ENCODE measurements at regions not wholly inside any gene's neighbourhood (a gene's known extent, or its start where the extent isn't known, plus 50 kb on each side); places are given as distances from the start of the nearest gene placed in this dataset.

GRCh38 chr6:144778056-144778455, 492.9 kb downstream of the UTRN start:
- no peak overlapping the region for H3K27ac ChIP-seq (ENCODE audit: low read length)
- no peaks in the 10 kb centered on the region for H3K36me3 ChIP-seq (replicated peaks; ENCODE audit: insufficient read depth, low read length)
- H3K79me2 ChIP-seq (ENCODE audit: low read length): no peaks in the 10 kb centered on the region
- no peaks in the 10 kb centered on the region for H3K9me3 ChIP-seq (replicated peaks; ENCODE audit: insufficient read depth, low read length)
- DNase-seq: no peak
- no peaks in the 10 kb centered on the region for H4K20me1 ChIP-seq (ENCODE audit: insufficient read depth, low read length)
- H3K27me3 ChIP-seq (replicated peaks; ENCODE audit: insufficient read depth, low read length): no peaks in the 10 kb centered on the region
- H3K9me2 ChIP-seq (replicated peaks; ENCODE audit: insufficient read depth, low read length): no peaks in the 10 kb centered on the region
- H3K4me1 ChIP-seq (ENCODE audit: low read length): no peaks in the 10 kb centered on the region
- no peaks in the 10 kb centered on the region for H3F3A ChIP-seq (ENCODE audit: insufficient read depth, low read length)
- no peak overlapping the region for H2AFZ ChIP-seq (ENCODE audit: low read length)
- TF ChIP-seq, protein P1, sequence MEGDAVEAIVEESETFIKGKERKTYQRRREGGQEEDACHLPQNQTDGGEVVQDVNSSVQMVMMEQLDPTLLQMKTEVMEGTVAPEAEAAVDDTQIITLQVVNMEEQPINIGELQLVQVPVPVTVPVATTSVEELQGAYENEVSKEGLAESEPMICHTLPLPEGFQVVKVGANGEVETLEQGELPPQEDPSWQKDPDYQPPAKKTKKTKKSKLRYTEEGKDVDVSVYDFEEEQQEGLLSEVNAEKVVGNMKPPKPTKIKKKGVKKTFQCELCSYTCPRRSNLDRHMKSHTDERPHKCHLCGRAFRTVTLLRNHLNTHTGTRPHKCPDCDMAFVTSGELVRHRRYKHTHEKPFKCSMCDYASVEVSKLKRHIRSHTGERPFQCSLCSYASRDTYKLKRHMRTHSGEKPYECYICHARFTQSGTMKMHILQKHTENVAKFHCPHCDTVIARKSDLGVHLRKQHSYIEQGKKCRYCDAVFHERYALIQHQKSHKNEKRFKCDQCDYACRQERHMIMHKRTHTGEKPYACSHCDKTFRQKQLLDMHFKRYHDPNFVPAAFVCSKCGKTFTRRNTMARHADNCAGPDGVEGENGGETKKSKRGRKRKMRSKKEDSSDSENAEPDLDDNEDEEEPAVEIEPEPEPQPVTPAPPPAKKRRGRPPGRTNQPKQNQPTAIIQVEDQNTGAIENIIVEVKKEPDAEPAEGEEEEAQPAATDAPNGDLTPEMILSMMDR (IDR thresholded peaks at IDR 0.05; ENCODE audit: low read length): no peak
- TF ChIP-seq EZH2 (optimal IDR thresholded peaks at IDR 0.05; ENCODE audit: low read depth, low read length) (no peak), EZH2phosphoT487 (IDR thresholded peaks at IDR 0.05; ENCODE audit: low read length) (no peak)
- H3K4me3 ChIP-seq (ENCODE audit: low read length): no peak overlapping the region
- H3K4me2 ChIP-seq (ENCODE audit: low read depth, low read length): no peak overlapping the region
- H3K9ac ChIP-seq (ENCODE audit: low read length): no peak overlapping the region

- no peaks in the 10 kb centered on the region for H3K79me2 ChIP-seq (ENCODE audit: low read length)
- no peak overlapping the region for H3K4me3 ChIP-seq (ENCODE audit: low read length)
- H3K9me3 ChIP-seq (replicated peaks; ENCODE audit: insufficient read depth, low read length): no peaks in the 10 kb centered on the region
- H2AFZ ChIP-seq (ENCODE audit: low read length): no peak overlapping the region
- H3F3A ChIP-seq (ENCODE audit: insufficient read depth, low read length): no peaks in the 10 kb centered on the region
- H3K4me2 ChIP-seq (ENCODE audit: low read depth, low read length): no peak overlapping the region
- no peaks in the 10 kb centered on the region for H3K9me2 ChIP-seq (replicated peaks; ENCODE audit: insufficient read depth, low read length)
- H3K27me3 ChIP-seq (replicated peaks; ENCODE audit: insufficient read depth, low read length): no peaks in the 10 kb centered on the region
- TF ChIP-seq, protein P1 (IDR thresholded peaks at IDR 0.05; ENCODE audit: low read length): peak; percentile 21; the same call in 1 of the 2 replicates
- TF ChIP-seq EZH2 (optimal IDR thresholded peaks at IDR 0.05; ENCODE audit: low read depth, low read length) (no peak), EZH2phosphoT487 (IDR thresholded peaks at IDR 0.05; ENCODE audit: low read length) (no peak)
- no peaks in the 10 kb centered on the region for H3K36me3 ChIP-seq (replicated peaks; ENCODE audit: insufficient read depth, low read length)
- no peaks in the 10 kb centered on the region for H3K4me1 ChIP-seq (ENCODE audit: low read length)
- DNase-seq: peak; percentile 7
- H3K9ac ChIP-seq (ENCODE audit: low read length): no peak overlapping the region
- H3K27ac ChIP-seq (ENCODE audit: low read length): no peak overlapping the region
- no peaks in the 10 kb centered on the region for H4K20me1 ChIP-seq (ENCODE audit: insufficient read depth, low read length)
Observed at GRCh38 chr6:144778773-144779492, 493.8 kb downstream of the UTRN start.

DNA sequence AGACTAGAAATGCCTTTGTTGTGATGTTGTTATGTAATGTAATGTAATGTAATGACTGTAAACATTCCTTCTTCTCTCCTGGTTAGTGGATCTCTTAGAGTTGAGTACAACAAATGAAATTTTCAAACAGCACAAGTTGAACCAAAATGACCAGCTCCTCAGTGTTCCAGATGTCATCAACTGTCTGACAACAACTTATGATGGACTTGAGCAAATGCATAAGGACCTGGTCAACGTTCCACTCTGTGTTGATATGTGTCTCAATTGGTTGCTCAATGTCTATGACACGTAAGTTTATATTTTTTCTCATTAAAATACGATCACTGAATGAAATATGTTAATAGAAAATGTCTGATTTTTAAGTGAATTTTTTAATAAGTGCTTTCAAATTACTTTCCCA, 496.7 kb downstream of the UTRN start:
- Histone ChIP-seq H3K4me3 (ENCODE audit: low read length) (no peak overlapping the region), H3K27ac (ENCODE audit: low read length) (no peak overlapping the region), H3K4me1 (ENCODE audit: low read length) (no peaks in the 10 kb centered on the region), H3K36me3 (replicated peaks; ENCODE audit: insufficient read depth, low read length) (no peaks in the 10 kb centered on the region), H3K9me3 (replicated peaks; ENCODE audit: insufficient read depth, low read length) (no peaks in the 10 kb centered on the region), H3K27me3 (replicated peaks; ENCODE audit: insufficient read depth, low read length) (no peaks in the 10 kb centered on the region), H3K9ac (ENCODE audit: low read length) (no peak overlapping the region), H3F3A (ENCODE audit: insufficient read depth, low read length) (no peaks in the 10 kb centered on the region), H4K20me1 (ENCODE audit: insufficient read depth, low read length) (no peaks in the 10 kb centered on the region), H3K4me2 (ENCODE audit: low read depth, low read length) (no peak overlapping the region), H3K9me2 (replicated peaks; ENCODE audit: insufficient read depth, low read length) (no peaks in the 10 kb centered on the region), H2AFZ (ENCODE audit: low read length) (no peak overlapping the region), H3K79me2 (ENCODE audit: low read length) (no peaks in the 10 kb centered on the region)
- no peak for DNase-seq
- TF ChIP-seq EZH2phosphoT487 (IDR thresholded peaks at IDR 0.05; ENCODE audit: low read length) (no peak), EZH2 (optimal IDR thresholded peaks at IDR 0.05; ENCODE audit: low read depth, low read length) (no peak)
- TF ChIP-seq, protein P1 (IDR thresholded peaks at IDR 0.05; ENCODE audit: low read length): no peak
